ENCODE measurements at regions not wholly inside any gene's neighbourhood (a gene's known extent, or its start where the extent isn't known, plus 50 kb on each side); places are given as distances from the start of the nearest gene placed in this dataset.

DNA sequence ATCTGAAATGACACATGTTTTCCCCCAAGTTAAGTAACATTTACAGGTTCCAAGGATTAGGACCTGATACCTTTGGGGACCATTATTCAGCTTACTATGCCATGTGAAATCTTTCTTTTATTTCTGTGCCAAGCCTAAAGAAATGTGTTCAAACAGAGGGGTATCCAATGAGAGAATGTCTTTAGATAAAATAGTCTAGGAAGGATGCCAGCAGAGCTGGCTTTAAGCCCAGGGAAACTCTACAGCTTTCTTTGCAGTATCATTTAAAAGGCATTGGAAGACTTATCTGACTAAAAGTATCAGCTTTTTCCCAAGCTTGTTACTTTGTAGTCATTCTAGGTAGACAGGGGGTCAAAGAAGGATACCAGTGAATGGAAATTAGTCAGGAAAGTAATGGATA, 860.4 kb downstream of the PLA2G4A start:
- TF ChIP-seq EZH2 (IDR thresholded peaks at IDR 0.05; ENCODE audit: insufficient read depth, poor library complexity, severe bottlenecking) = no peak
- no peak for TF ChIP-seq EZH2phosphoT487 (IDR thresholded peaks at IDR 0.05; ENCODE audit: insufficient read depth, low read depth)
